ENCODE measurements at regions not wholly inside any gene's neighbourhood (a gene's known extent, or its start where the extent isn't known, plus 50 kb on each side); places are given as distances from the start of the nearest gene placed in this dataset.
"Not testable (repeated sequence)": the region's sequence is repeated elsewhere in the genome, so short reads cannot be mapped to it uniquely, and the experiment has no call there.

DNA sequence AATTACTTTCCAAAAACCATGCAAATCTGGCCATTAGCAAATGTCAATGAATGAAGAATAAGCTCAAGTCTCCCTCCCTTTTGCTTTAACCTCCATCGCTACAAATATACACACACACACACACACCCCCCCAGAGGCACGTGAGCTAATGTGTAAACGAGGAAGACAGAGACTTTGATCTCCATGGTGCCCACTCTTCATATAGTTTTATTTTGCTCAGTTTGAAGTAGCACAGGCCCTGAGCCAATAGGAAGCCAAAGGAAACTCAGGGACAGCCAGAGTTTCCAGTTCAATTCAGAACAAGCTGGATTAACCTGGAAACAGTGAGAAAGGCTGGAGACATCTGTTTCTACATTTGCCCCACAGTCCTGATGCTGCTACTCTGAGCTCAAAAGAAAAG lies 248.4 kb upstream of the MEIS1 start:
- Histone ChIP-seq H3K9me3 (no peaks in the 10 kb centered on the region), H3K27me3 (replicated peaks; ENCODE audit: insufficient read depth) (no peaks in the 10 kb centered on the region), H3K27ac (no peak overlapping the region), H3K4me1 (ENCODE audit: control insufficient read depth in 1 of 2, low read depth in 2 of 2) (no peaks in the 10 kb centered on the region), H3K4me3 (no peak overlapping the region), H3K36me3 (no peaks in the 10 kb centered on the region)
- ATAC-seq (ENCODE audit: insufficient number of reproducible peaks, low FRiP score, low read depth) (no peak), DNase-seq (ENCODE audit: low spot score) (no peak)
- TF ChIP-seq, protein P1, sequence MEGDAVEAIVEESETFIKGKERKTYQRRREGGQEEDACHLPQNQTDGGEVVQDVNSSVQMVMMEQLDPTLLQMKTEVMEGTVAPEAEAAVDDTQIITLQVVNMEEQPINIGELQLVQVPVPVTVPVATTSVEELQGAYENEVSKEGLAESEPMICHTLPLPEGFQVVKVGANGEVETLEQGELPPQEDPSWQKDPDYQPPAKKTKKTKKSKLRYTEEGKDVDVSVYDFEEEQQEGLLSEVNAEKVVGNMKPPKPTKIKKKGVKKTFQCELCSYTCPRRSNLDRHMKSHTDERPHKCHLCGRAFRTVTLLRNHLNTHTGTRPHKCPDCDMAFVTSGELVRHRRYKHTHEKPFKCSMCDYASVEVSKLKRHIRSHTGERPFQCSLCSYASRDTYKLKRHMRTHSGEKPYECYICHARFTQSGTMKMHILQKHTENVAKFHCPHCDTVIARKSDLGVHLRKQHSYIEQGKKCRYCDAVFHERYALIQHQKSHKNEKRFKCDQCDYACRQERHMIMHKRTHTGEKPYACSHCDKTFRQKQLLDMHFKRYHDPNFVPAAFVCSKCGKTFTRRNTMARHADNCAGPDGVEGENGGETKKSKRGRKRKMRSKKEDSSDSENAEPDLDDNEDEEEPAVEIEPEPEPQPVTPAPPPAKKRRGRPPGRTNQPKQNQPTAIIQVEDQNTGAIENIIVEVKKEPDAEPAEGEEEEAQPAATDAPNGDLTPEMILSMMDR (IDR thresholded peaks at IDR 0.05) = no peak

DNA sequence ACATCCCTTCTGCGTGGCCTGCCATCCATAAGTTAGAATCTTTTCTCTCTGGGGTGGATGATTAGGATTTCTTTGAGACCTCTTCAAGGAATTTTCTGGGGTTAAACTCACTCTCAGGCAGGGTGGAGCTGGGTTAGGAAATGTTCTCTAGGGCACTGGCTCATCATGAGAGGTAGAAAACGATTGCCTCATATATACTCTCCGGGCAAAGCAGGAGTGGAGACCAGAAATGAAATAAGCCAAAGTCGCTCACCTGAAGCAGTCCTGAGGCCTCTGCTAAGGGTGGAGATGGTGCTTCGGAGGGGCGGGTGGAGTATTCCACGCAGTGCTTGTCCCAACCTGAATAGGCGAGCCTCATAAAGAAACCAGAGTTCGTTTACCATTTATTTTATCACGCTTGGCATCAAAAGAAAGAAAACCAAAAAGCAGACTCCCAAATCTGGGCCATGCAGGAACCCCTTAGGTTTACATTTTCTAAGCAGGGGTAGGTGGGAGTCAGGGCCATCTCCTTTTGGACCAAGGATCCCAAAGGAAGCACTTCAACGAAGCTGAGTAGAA lies 249.3 kb upstream of the MEIS1 start:
- Histone ChIP-seq H3K27me3 (replicated peaks; ENCODE audit: insufficient read depth) (no peaks in the 10 kb centered on the region), H3K9me3 (no peaks in the 10 kb centered on the region), H3K4me1 (ENCODE audit: control insufficient read depth in 1 of 2, low read depth in 2 of 2) (no peaks in the 10 kb centered on the region), H3K36me3 (no peaks in the 10 kb centered on the region), H3K27ac (no peak overlapping the region), H3K4me3 (no peak overlapping the region)
- DNase-seq (ENCODE audit: low spot score) = no peak
- no peak for ATAC-seq (ENCODE audit: insufficient number of reproducible peaks, low FRiP score, low read depth)
- TF ChIP-seq, protein P1 (IDR thresholded peaks at IDR 0.05) = no peak

DNA sequence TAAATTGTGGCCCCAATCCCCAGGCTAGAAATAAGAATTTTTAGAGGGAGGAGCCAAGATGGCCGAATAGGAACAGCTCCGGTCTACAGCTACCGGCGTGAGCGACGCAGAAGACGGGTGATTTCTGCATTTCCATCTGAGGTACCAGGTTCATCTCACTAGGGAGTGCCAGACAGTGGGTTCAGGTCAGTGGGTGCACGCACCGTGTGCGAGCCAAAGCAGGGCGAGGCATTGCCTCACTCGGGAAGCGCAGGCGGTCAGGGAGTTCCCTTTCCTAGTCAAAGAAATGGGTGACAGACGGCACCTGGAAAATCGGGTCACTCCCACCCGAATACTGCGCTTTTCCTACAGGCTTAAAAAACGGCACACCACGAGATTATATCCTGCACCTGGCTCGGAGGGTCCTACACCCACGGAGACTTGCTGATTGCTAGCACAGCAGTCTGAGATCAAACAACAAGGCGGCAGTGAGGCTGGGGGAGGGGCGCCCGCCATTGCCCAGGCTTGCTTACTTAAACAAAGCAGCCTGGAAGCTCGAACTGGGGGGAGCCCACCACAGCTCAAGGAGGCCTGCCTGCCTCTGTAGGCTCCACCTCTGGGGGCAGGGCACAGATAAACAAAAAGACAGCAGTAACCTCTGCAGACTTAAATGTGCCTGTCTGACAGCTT lies 257.7 kb upstream of the MEIS1 start:
- ATAC-seq (ENCODE audit: insufficient number of reproducible peaks, low FRiP score, low read depth); H3K9me3 ChIP-seq; H3K27ac ChIP-seq; H3K4me1 ChIP-seq (ENCODE audit: control insufficient read depth in 1 of 2, low read depth in 2 of 2); H3K27me3 ChIP-seq (replicated peaks; ENCODE audit: insufficient read depth); H3K4me3 ChIP-seq; H3K36me3 ChIP-seq; DNase-seq (ENCODE audit: low spot score): not testable (repeated sequence)

DNA sequence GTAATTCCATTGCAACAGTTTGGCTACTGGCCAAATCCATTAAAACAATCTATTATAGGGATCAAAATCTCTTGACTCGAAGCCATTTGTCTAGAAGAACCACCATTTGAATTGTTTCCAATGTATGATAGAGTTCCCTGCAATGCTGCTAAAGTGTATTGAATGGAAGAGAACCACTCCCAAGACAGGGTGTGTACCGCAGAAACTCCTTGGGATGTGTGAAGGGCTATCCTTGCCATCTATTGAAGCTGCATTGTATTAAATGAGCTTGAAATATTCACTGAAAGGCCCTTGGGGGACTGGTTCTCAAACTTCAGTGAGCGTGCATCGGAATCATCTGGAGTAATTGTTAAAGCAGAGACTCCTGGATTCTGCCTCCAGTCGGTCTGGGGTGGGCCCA lies 260.4 kb upstream of the MEIS1 start:
- no peak for DNase-seq (ENCODE audit: low spot score)
- TF ChIP-seq, protein P1 (IDR thresholded peaks at IDR 0.05) = no peak
- no peaks in the 10 kb centered on the region for H3K27me3 ChIP-seq (replicated peaks; ENCODE audit: insufficient read depth)
- H3K36me3 ChIP-seq = no peaks in the 10 kb centered on the region
- no peaks in the 10 kb centered on the region for H3K9me3 ChIP-seq
- H3K4me1 ChIP-seq (ENCODE audit: control insufficient read depth in 1 of 2, low read depth in 2 of 2) = no peaks in the 10 kb centered on the region
- H3K4me3 ChIP-seq = no peak overlapping the region
- no peak for ATAC-seq (ENCODE audit: insufficient number of reproducible peaks, low FRiP score, low read depth)
- no peak overlapping the region for H3K27ac ChIP-seq

DNA sequence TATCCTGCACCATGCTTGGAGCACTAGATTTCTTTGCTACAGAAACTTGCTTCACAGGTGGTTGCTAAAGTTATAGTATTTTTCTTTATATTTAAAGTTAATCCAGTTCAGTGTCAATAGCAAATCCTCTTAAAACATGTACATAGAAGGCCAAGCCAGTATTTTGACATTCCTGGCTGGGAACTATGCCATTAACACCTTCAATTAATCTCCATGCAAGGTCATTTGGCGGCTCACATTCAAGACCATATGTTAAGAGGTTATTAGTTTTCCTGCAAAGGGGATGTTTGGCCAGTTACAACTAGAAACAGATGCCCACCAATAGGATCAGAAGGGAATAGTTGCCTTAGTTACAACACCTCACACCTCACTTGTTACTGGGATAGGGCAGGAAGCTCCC lies 261.3 kb upstream of the MEIS1 start:
- Histone ChIP-seq H3K27ac (no peak overlapping the region), H3K27me3 (replicated peaks; ENCODE audit: insufficient read depth) (no peaks in the 10 kb centered on the region), H3K4me3 (no peak overlapping the region), H3K36me3 (no peaks in the 10 kb centered on the region), H3K4me1 (ENCODE audit: control insufficient read depth in 1 of 2, low read depth in 2 of 2) (no peaks in the 10 kb centered on the region), H3K9me3 (no peaks in the 10 kb centered on the region)
- no peak for ATAC-seq (ENCODE audit: insufficient number of reproducible peaks, low FRiP score, low read depth)
- TF ChIP-seq, protein P1 (IDR thresholded peaks at IDR 0.05) = no peak
- no peak for DNase-seq (ENCODE audit: low spot score)

DNA sequence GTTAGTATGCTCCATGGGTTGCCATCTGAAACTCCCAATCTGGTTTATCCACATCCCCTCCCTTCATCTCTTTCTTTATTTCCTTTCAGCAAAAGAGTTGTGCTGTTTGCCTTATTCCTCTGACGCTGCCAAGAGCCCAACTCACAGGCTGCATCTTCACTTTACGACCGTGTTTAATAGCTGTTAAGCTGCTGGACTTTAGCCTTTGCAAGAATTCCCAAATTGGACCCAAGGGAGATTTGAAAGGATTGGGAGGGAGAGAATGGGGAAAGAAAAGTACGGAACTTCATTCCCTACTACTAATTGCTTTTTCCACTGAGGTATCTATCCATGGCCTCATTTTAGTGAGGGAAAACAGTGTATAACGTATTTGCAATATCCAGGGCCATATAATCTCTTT lies 263.4 kb upstream of the MEIS1 start:
- no peaks in the 10 kb centered on the region for H3K9me3 ChIP-seq
- no peaks in the 10 kb centered on the region for H3K27me3 ChIP-seq (replicated peaks; ENCODE audit: insufficient read depth)
- TF ChIP-seq, protein P1 (IDR thresholded peaks at IDR 0.05) = no peak
- H3K4me3 ChIP-seq = no peak overlapping the region
- H3K27ac ChIP-seq = no peak overlapping the region
- no peaks in the 10 kb centered on the region for H3K36me3 ChIP-seq
- H3K4me1 ChIP-seq (ENCODE audit: control insufficient read depth in 1 of 2, low read depth in 2 of 2) = no peaks in the 10 kb centered on the region
- DNase-seq (ENCODE audit: low spot score) (no peak), ATAC-seq (ENCODE audit: insufficient number of reproducible peaks, low FRiP score, low read depth) (no peak)
